ENCODE measurements at regions not wholly inside any gene's neighbourhood (a gene's known extent, or its start where the extent isn't known, plus 50 kb on each side); places are given as distances from the start of the nearest gene placed in this dataset.

- no peak for TF ChIP-seq GABPA (IDR thresholded peaks at IDR 0.05; ENCODE audit: borderline replicate concordance, insufficient read depth, low read length)
- no peak for TF ChIP-seq RAD21 (IDR thresholded peaks at IDR 0.05 in 1 of 2, conservative IDR thresholded peaks at IDR 0.05 in 1 of 2; ENCODE audit: low read depth in 2 of 2, low read length in 2 of 2)
- TF ChIP-seq E2F6 (IDR thresholded peaks at IDR 0.05): no peak
- TF ChIP-seq SUZ12 (IDR thresholded peaks at IDR 0.05; ENCODE audit: low read length): no peak
- no peak for TF ChIP-seq FOSL1 (IDR thresholded peaks at IDR 0.05; ENCODE audit: insufficient read depth, low read depth, low read length)
- TF ChIP-seq BCL11A (IDR thresholded peaks at IDR 0.05; ENCODE audit: low read depth in 2 of 2, low read length in 2 of 2): no peak
Observed at GRCh38 chr4:60757986-60758680, 442.0 kb upstream of the ADGRL3 start (continued).
